Spleen (tissue), 11 donors: ENCODE measurements at regions not wholly inside any gene's neighbourhood (a gene's known extent, or its start where the extent isn't known, plus 50 kb on each side); places are given as distances from the start of the nearest gene placed in this dataset.

ENCODE experiments used
- DNase-seq: peaks from one replicate; pipeline ENCODE4 v3.0.0-alpha.2; 2020
- H3K27ac ChIP-seq, 8 donors: fragments of 200-600 bp; sonication (generic) in 7 of 8; 1 replicate in 4 of 8; 2 replicates in 4 of 8; pipeline versions ENCODE4 v1.5.0 to v1.8.0; 2016 to 2021; ENCODE audit warnings: inconsistent platforms in 4 of 8, mild to moderate bottlenecking in 4 of 8, moderate library complexity in 1 of 8
- H3K27me3 ChIP-seq, 7 donors: fragments of 200-600 bp; sonication (generic) in 6 of 7; replicated peaks in 1 of 7; 1 replicate in 4 of 7; 2 replicates in 3 of 7; pipeline versions ENCODE4 v1.5.0 to v1.8.0; 2016 to 2021; ENCODE audit warnings: inconsistent platforms in 3 of 7, mild to moderate bottlenecking in 1 of 7
- H3K36me3 ChIP-seq, 6 donors: fragments of 200-600 bp; sonication (generic) in 5 of 6; 1 replicate in 4 of 6; 2 replicates in 2 of 6; pipeline versions ENCODE4 v1.5.0 to v1.8.0; 2016 to 2021; ENCODE audit warnings: inconsistent platforms in 2 of 6
- H3K4me1 ChIP-seq, 6 donors: fragments of 200-600 bp; sonication (generic) in 5 of 6; 1 replicate in 3 of 6; 2 replicates in 3 of 6; pipeline versions ENCODE4 v1.5.0 to v1.8.0; 2016 to 2021; ENCODE audit warnings: inconsistent platforms in 3 of 6
- H3K4me3 ChIP-seq, 8 donors: fragments of 200-600 bp; sonication (generic) in 7 of 8; 1 replicate in 4 of 8; 2 replicates in 4 of 8; pipeline versions ENCODE4 v1.5.0 to v1.8.0; 2016 to 2021; ENCODE audit warnings: inconsistent platforms in 4 of 8, mild to moderate bottlenecking in 4 of 8, moderate library complexity in 2 of 8
- H3K9me3 ChIP-seq, 8 donors: fragments of 200-600 bp; sonication (generic) in 7 of 8; 1 replicate in 4 of 8; 2 replicates in 4 of 8; pipeline versions ENCODE4 v1.5.0 to v1.8.0; 2016 to 2021; ENCODE audit warnings: inconsistent platforms in 4 of 8
- POLR2A ChIP-seq, 3 donors: fragments of 450-650 bp; IDR thresholded peaks; one replicate each; pipeline ENCODE4 v1.5.1; 2017; ENCODE audit warnings: antibody characterized with exemption in 3 of 3, mild to moderate bottlenecking in 1 of 3
- POLR2AphosphoS5 ChIP-seq, 3 donors: sonication (generic); formaldehyde crosslinking; IDR thresholded peaks; one replicate each; pipeline ENCODE4 v1.5.1; 2017; ENCODE audit warnings: antibody characterized with exemption in 3 of 3
- WGBS, 5 donors: extraction: QIAGEN DNeasy Blood & Tissue Kit in 3 of 5; methylation state at CpG; one replicate each; pipeline versions ENCODE4 v1.1.5 to v1.1.7; 2013 to 2018; 5-methylcytosine and 5-hydroxymethylcytosine counted together
- intact Hi-C: fragments of 100-400 bp; cut with DNase I; formaldehyde crosslinking; loops from one replicate; pipeline ENCODE4 v1.15.0; 2023; ENCODE audit warnings: low total_unique reads
- TF ChIP-seq, protein P1 (sequence below), 11 experiments: fragments of 200-600 bp in 7 of 11; fragments of 450-650 bp in 4 of 11; sonication (generic) in 4 of 11; IDR thresholded peaks in 8 of 11; conservative IDR thresholded peaks in 3 of 11; 1 replicate in 7 of 11; 2 replicates in 4 of 11; pipeline versions ENCODE4 v1.4.0 to v1.8.0; 2016 to 2021; ENCODE audit warnings: antibody characterized with exemption in 11 of 11, inconsistent platforms in 4 of 11, mild to moderate bottlenecking in 1 of 11
- donor health status: healthy with polysubstance abuse.
- donor health status: DM: no; HTN: no; CAD: no; lungs with moderate emphysema.
- donor health status: DM: no; HTN: no; CAD: no.
- donor health status: Bipolar disorder and iron deficiency.
- donor health status: healthy.
- donor health status: DM: no; HTN: no; CAD: no.
- donor health status: DM: yes; HTN: yes; CAD: no.

DNA sequence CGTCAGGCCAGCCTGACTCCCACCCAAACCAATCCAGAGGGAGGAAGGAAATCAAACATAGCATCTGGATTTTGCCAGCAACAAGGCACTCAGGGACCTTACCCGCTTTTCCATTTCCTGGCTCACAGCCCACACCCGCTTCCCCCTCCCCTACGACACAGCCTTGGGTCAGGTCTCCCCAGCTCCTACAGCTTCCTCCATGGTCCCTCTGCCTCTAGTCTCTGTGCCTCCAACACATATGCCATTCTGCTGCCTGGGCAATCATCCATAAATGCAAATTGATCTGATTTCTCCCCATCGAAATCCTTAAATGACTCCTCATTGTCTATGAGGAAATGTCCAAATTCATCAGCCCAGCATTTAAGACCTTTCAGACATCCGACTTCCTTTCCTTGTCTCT is 53.2 kb upstream of the CUX1 start:
- WGBS, 5 donors = 26 to 47% (median 37%) methylated on average over 6 of the region's 6 CpGs
- H3K4me1 ChIP-seq = no peaks in the 10 kb centered on the region
- H3K4me3 ChIP-seq = no peak overlapping the region
- intact Hi-C loops = no loop called here
- H3K9me3 ChIP-seq = no peaks in the 10 kb centered on the region
- H3K27me3 ChIP-seq = no peaks in the 10 kb centered on the region
- TF ChIP-seq POLR2AphosphoS5 (IDR thresholded peaks at IDR 0.05) (no peak), POLR2A (IDR thresholded peaks at IDR 0.05) (no peak)
- TF ChIP-seq, protein P1, sequence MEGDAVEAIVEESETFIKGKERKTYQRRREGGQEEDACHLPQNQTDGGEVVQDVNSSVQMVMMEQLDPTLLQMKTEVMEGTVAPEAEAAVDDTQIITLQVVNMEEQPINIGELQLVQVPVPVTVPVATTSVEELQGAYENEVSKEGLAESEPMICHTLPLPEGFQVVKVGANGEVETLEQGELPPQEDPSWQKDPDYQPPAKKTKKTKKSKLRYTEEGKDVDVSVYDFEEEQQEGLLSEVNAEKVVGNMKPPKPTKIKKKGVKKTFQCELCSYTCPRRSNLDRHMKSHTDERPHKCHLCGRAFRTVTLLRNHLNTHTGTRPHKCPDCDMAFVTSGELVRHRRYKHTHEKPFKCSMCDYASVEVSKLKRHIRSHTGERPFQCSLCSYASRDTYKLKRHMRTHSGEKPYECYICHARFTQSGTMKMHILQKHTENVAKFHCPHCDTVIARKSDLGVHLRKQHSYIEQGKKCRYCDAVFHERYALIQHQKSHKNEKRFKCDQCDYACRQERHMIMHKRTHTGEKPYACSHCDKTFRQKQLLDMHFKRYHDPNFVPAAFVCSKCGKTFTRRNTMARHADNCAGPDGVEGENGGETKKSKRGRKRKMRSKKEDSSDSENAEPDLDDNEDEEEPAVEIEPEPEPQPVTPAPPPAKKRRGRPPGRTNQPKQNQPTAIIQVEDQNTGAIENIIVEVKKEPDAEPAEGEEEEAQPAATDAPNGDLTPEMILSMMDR (IDR thresholded peaks at IDR 0.05 in 8 of 11, conservative IDR thresholded peaks at IDR 0.05 in 3 of 11) = no peak
- no peak for DNase-seq
- no peaks in the 10 kb centered on the region for H3K36me3 ChIP-seq
- no peak overlapping the region for H3K27ac ChIP-seq

DNA sequence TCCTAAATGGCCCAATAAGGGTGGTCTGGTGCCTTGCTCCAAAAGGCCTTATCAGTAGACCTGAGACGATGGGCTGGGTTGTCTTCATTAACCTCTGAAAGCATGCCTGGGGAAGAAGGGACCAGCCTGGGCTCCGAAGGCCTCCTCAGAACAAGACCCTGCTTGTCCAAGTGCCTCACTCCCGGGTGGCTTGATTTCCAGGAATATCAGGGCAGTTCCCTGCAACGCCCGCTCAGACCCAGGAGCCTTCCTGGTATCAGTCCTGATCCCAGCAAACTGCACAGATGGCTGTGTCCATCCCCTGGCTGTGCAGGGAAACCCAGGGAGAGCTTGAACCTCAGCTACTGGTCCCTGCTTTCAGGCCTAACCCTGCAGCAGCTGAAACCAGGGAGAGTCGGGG is 49.9 kb upstream of the CUX1 start:
- Histone ChIP-seq H3K36me3 (no peaks in the 10 kb centered on the region), H3K27ac (no peak overlapping the region), H3K27me3 (peaks cover 0 to 16% (median 0%) of the 10 kb centered on the region in 7 donors), H3K4me1 (no peaks in the 10 kb centered on the region), H3K4me3 (no peak overlapping the region), H3K9me3 (no peaks in the 10 kb centered on the region)
- DNase-seq = no peak
- intact Hi-C loops = no loop called here
- TF ChIP-seq POLR2AphosphoS5 (IDR thresholded peaks at IDR 0.05) = no peak
- TF ChIP-seq, protein P1 (IDR thresholded peaks at IDR 0.05 in 8 of 11, conservative IDR thresholded peaks at IDR 0.05 in 3 of 11) = no peak
- no peak for TF ChIP-seq POLR2A (IDR thresholded peaks at IDR 0.05)
- WGBS, 5 donors = 78 to 92% (median 85%) methylated on average over 3 to 6 of the region's 6 CpGs
